ENCODE measurements at regions not wholly inside any gene's neighbourhood (a gene's known extent, or its start where the extent isn't known, plus 50 kb on each side); places are given as distances from the start of the nearest gene placed in this dataset.

DNA sequence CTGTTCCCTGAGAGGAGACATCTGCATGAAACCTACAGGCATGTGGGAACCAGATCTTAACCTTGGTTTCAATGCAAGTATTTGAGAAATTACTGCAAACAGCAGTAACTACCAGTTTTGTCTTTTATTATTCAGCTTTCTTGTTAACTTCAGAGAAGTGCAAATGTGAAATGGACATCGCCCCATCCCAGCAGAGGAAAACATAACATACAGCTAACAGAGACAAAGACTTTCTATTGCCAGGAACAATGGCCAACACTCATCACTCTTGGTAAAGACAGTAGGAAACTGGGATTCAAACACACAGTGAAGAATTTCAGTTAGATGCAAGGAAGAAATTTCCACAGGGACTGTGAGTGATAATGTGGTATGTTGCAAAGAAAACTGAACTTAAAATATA, 115.1 kb downstream of the SLC30A10 start:
- Histone ChIP-seq H3K4me3 (ENCODE audit: insufficient read depth, low read depth, low read length) (no peak overlapping the region), H3K36me3 (replicated peaks; ENCODE audit: control insufficient read depth, insufficient read depth, low read length) (no peaks in the 10 kb centered on the region), H3K27me3 (ENCODE audit: control insufficient read depth, insufficient read depth, low read length) (no peaks in the 10 kb centered on the region; the same call in 1 of the 2 replicates)
- no peak for DNase-seq

DNA sequence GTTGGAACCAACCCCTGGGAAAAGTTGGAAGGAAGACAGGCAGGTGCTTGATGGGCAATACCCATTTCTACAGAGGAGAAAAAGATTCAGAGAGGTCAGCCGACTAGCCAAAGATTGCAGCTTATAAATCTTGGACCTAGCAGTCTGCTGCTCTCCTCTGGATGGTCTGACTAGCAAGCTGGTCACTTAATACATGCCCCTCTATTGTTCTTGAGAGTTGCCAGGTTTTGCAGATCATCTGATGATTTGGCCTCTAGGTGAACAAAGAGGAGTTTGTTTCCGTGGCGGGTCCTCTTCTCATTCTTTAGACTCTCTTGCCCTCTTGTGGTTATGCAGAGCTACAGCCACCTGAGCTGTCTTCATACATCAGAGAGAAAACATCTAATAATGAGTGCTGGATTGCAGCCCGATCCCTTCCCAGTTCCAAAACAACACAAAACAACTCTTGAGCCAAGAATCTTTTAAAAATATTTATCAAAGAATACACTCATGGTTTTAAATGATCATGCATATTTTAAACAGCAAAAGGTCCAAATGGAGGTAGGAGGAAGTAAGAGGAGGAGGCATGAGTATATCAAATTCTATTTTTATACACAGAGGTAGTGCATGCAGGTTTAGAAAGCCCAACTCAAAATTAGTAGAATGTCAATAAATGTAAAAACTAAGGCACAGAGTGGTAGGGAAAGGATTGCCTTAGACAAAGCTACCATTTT, 115.7 kb downstream of the SLC30A10 start:
- no peaks in the 10 kb centered on the region; the same call in 1 of the 2 replicates for H3K27me3 ChIP-seq (ENCODE audit: control insufficient read depth, insufficient read depth, low read length)
- H3K36me3 ChIP-seq (replicated peaks; ENCODE audit: control insufficient read depth, insufficient read depth, low read length), result no peaks in the 10 kb centered on the region
- DNase-seq, result peak; percentile 57
- H3K4me3 ChIP-seq (ENCODE audit: insufficient read depth, low read depth, low read length), result no peak overlapping the region

DNA sequence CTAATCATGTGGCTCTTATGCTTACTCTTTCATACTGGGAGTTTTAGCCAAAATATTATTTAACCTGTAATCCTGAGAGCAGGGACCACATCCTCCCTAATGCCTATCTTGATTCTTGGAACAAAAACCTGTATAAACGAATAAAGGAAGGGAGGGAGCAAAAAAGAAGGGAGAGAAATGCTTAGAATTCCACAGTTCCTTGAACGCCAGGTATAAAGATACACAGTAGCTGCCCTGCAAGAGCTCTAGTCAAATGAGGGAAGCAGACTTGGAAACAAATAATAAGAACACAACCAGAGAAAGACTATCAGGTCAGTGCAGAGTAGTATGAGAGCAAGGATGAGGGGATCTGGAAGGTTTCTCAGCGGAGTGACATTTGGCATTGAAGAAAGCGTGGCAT, 116.3 kb downstream of the SLC30A10 start:
- H3K36me3 ChIP-seq (replicated peaks; ENCODE audit: control insufficient read depth, insufficient read depth, low read length), result no peaks in the 10 kb centered on the region
- no peaks in the 10 kb centered on the region; the same call in 1 of the 2 replicates for H3K27me3 ChIP-seq (ENCODE audit: control insufficient read depth, insufficient read depth, low read length)
- H3K4me3 ChIP-seq (ENCODE audit: insufficient read depth, low read depth, low read length), result no peak overlapping the region
- no peak for DNase-seq

DNA sequence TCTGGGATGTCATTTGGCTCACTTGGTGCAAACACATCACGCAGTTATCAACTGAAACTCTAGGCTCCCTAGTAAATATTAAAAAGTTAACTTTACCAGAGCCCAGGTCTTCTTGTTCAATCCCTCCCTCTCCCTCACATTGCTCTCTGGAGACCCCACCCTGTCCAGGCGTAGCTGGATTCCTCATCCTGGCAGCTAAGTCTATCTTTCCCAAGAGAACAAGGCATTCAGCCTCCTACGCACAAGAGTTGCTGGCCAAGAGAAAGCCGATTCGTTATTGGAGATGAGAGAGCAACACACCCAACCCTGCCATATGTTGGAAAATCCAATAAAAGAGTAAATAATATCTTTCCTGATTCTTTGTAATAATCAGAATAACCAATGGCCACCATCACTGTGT, 117.9 kb downstream of the SLC30A10 start:
- Histone ChIP-seq H3K4me3 (ENCODE audit: insufficient read depth, low read depth, low read length) (no peak overlapping the region), H3K36me3 (replicated peaks; ENCODE audit: control insufficient read depth, insufficient read depth, low read length) (no peaks in the 10 kb centered on the region), H3K27me3 (ENCODE audit: control insufficient read depth, insufficient read depth, low read length) (no peaks in the 10 kb centered on the region; the same call in 1 of the 2 replicates)
- no peak for DNase-seq

DNA sequence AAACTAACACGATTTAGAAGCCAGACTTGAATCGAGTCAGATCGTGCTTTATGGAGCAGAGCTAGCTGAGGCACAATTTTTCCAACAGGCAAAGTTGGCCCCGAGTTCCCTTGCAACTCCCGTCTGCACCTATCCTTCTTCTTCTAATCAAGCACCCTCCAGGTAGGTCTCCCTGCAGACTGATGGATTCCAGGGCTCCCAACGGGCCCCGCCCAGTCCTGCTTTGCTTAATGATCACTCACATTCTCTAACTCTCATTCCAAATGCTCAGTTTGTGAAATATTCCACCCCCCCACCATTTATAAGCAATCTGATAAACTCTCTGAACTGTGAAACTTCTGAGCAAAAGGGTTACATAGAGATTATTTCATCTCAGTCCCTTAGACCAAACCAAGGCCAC, 119.6 kb downstream of the SLC30A10 start:
- no peak for DNase-seq
- no peak overlapping the region for H3K4me3 ChIP-seq (ENCODE audit: insufficient read depth, low read depth, low read length)
- no peaks in the 10 kb centered on the region; the same call in 1 of the 2 replicates for H3K27me3 ChIP-seq (ENCODE audit: control insufficient read depth, insufficient read depth, low read length)
- H3K36me3 ChIP-seq (replicated peaks; ENCODE audit: control insufficient read depth, insufficient read depth, low read length), result no peaks in the 10 kb centered on the region

- Histone ChIP-seq H3K27me3 (ENCODE audit: control insufficient read depth, insufficient read depth, low read length) (no peaks in the 10 kb centered on the region), H3K36me3 (replicated peaks; ENCODE audit: control insufficient read depth, insufficient read depth, low read length) (no peaks in the 10 kb centered on the region), H3K4me3 (ENCODE audit: insufficient read depth, low read depth, low read length) (no peak overlapping the region)
- DNase-seq, result no peak
Observed at GRCh38 chr1:219806642-219807041, 121.7 kb downstream of the SLC30A10 start.

DNA sequence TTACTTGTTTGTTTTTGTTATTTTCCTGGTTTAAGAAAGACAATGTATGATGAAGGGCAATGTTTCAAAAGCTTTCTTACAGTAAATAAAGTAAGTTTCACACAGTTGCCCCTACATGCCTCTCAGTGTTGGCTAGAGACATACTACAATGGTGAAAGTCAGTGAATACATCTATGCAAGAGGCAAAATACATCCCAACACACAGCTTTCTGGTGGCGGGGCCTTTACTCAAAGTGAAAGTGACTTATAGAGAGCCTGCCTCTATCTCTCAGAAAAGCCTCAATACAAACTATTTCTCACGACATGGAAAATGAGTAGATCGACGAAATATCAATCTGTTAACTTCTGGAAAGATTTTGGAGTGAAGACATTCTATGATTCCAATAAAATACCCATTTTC, 122.3 kb downstream of the SLC30A10 start:
- no peak overlapping the region for H3K4me3 ChIP-seq (ENCODE audit: insufficient read depth, low read depth, low read length)
- no peaks in the 10 kb centered on the region for H3K27me3 ChIP-seq (ENCODE audit: control insufficient read depth, insufficient read depth, low read length)
- H3K36me3 ChIP-seq (replicated peaks; ENCODE audit: control insufficient read depth, insufficient read depth, low read length), result no peaks in the 10 kb centered on the region
- DNase-seq, result no peak

DNA sequence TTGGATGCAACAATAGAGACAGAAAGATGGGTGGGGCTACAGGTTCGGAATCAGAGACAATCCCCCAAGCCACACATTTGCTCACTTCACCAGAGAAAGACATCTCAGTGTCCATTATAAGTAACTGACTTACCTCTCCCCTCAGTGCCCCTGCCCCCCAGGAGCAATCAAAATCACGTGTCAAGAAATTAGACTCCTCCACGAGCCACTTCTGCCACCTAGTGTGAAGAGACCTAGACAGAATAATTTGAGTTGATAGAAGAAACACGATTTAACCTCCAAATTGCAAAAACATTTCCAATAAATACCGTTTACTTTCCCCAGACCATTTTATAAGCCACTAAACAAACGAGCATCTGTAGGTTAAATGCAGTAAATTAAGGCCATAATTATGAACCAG, 123.2 kb downstream of the SLC30A10 start:
- Histone ChIP-seq H3K27me3 (ENCODE audit: control insufficient read depth, insufficient read depth, low read length) (no peaks in the 10 kb centered on the region), H3K36me3 (replicated peaks; ENCODE audit: control insufficient read depth, insufficient read depth, low read length) (no peaks in the 10 kb centered on the region), H3K4me3 (ENCODE audit: insufficient read depth, low read depth, low read length) (no peak overlapping the region)
- no peak for DNase-seq

DNA sequence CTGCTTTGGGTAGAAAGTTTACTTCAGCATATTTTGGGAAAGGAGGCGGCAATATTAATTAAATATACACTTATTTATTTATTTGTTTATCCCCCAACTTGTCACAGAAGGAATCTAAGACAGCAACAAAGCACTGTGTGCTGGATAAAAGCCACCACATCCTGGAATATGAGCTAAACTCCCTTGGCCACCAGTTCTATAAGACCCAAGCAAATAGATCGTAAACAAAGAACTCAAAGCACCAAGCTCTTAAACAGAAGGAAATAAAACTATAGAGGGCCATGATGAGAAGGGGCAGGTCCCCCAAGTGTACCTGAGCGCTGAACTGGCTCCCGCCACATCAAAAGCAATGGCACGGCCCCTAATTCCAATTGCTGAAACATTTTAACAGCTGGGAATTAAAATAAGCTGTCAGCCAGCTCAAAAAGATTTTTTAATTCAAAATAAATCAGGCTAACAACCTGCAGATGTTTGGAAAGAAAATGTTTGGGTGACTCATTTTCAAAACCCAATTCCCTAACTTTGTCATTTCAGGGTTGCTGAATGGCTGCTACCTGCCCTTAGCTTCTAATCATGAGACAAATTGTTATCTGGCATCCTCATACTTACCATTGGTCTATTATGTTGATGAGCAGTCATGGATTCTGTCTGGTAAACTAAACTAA, 127.1 kb downstream of the SLC30A10 start:
- no peak for DNase-seq
- Histone ChIP-seq H3K36me3 (replicated peaks; ENCODE audit: control insufficient read depth, insufficient read depth, low read length) (no peaks in the 10 kb centered on the region), H3K27me3 (ENCODE audit: control insufficient read depth, insufficient read depth, low read length) (no peaks in the 10 kb centered on the region), H3K4me3 (ENCODE audit: insufficient read depth, low read depth, low read length) (no peak overlapping the region)

- Histone ChIP-seq H3K4me3 (ENCODE audit: insufficient read depth, low read depth, low read length) (no peak overlapping the region), H3K36me3 (replicated peaks; ENCODE audit: control insufficient read depth, insufficient read depth, low read length) (no peaks in the 10 kb centered on the region), H3K27me3 (ENCODE audit: control insufficient read depth, insufficient read depth, low read length) (no peaks in the 10 kb centered on the region)
- DNase-seq, result no peak
Observed at GRCh38 chr1:219798283-219799030, 129.9 kb downstream of the SLC30A10 start.

DNA sequence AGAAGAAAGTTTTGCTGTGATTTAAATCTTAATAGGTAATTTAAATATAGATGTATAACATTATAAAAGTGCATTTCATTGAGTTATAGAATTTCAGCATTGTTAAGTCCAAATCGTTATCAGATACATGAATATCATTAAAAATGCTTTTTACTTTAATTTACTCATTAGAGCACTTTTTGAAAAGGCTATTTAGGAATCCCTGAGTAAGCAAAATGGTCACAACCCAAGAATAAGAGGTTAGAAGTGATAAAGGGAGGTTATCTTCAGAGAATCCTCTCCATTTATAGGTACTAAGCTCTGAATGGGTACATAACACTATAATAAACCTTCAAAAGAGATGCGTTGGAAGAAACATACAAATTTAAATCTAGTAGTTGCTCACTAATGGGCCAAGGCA, 130.7 kb downstream of the SLC30A10 start:
- Histone ChIP-seq H3K27me3 (ENCODE audit: control insufficient read depth, insufficient read depth, low read length) (no peaks in the 10 kb centered on the region), H3K36me3 (replicated peaks; ENCODE audit: control insufficient read depth, insufficient read depth, low read length) (no peaks in the 10 kb centered on the region)
- no peak for DNase-seq

DNA sequence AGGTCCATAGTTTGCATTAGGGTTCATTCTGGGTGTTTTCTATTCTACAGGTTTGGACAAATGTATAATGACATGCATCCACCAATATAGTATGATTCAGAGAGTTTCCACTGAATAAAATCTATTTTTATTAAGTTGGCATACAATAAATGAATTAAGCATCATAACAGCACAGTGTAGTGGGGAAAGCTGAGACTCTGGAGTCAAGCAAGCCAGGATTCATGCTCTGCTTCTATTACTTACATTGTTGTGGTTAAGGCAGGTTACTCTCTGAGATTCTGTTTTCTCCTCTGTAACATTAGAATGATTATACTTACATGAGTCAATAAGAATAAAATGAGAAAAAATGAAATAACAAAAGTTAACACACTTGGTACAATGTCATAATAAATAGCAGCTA, 131.3 kb downstream of the SLC30A10 start:
- no peak overlapping the region for H3K4me3 ChIP-seq (ENCODE audit: insufficient read depth, low read depth, low read length)
- no peaks in the 10 kb centered on the region for H3K27me3 ChIP-seq (ENCODE audit: control insufficient read depth, insufficient read depth, low read length)
- no peaks in the 10 kb centered on the region for H3K36me3 ChIP-seq (replicated peaks; ENCODE audit: control insufficient read depth, insufficient read depth, low read length)
- no peak for DNase-seq

More for the DNA sequence above, 130.7 kb downstream of the SLC30A10 start:
- no peak overlapping the region for H3K4me3 ChIP-seq (ENCODE audit: insufficient read depth, low read depth, low read length)

DNA sequence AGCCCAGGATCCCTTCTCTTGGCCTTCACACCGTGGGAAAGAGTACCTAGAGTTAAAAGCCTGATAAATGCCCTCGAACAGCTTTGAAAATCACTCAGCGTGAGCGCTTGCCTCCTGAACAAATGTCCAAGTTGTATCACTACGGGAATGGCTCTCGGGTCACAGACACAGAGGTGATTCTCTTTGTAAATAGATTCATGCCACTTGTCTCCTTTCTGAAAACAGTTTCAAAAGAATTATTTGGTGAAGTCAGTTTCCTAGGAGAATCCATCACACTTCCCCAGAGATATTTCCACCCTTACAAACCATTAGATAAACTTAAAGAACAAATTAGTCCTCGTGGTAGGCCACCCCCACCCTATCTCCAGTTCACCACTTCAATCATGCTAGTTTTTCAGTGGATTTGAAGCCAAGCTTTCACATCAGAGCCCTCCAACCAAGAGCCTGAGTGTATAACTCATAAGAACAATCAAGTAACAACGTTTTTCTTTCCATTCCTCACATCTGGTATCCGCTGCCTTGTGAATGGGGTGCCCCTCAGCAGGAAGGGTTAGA, 132.9 kb downstream of the SLC30A10 start:
- H3K36me3 ChIP-seq (replicated peaks; ENCODE audit: control insufficient read depth, insufficient read depth, low read length), result no peaks in the 10 kb centered on the region
- DNase-seq, result no peak
- H3K4me3 ChIP-seq (ENCODE audit: insufficient read depth, low read depth, low read length), result no peak overlapping the region
- H3K27me3 ChIP-seq (ENCODE audit: control insufficient read depth, insufficient read depth, low read length), result no peaks in the 10 kb centered on the region

DNA sequence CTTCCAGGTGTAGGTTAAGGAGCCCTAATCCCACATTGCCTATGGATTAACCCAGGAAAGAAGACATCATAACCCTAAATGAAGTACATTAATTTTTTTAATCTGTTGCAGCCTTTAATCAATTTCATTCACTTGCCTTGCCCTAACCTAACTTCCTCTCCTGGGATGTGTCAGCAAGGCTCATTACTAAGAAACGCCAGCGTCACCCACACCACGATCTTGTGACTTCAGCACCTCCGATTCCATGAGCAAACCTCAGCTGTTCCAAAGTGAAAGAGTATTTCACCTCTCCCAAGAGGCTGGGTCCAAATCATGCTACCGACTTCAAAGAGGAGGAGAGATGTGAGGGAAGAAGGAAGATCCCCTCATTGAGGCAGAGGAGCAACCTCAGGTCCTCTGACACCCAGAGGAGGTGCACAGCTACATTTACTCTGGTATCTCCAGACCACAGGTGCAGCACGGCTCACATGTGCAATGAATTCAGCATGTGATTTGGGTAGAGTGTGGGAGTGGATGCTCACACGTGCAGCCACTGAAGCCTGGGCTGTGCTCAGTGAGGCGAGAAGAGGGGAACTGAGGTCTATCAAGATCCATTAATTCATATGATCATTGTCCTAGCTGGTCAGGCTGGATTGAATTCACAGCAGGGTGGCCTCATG, 134.1 kb downstream of the SLC30A10 start:
- H3K27me3 ChIP-seq (ENCODE audit: control insufficient read depth, insufficient read depth, low read length), result no peaks in the 10 kb centered on the region
- no peak overlapping the region for H3K4me3 ChIP-seq (ENCODE audit: insufficient read depth, low read depth, low read length)
- H3K36me3 ChIP-seq (replicated peaks; ENCODE audit: control insufficient read depth, insufficient read depth, low read length), result no peaks in the 10 kb centered on the region
- DNase-seq, result no peak
